Activated T-helper 1 cell treated with Interleukin-2 at 50 U/mL for 16 hours (primary cell): ENCODE measurements at regions not wholly inside any gene's neighbourhood (a gene's known extent, or its start where the extent isn't known, plus 50 kb on each side); places are given as distances from the start of the nearest gene placed in this dataset.

ENCODE experiments used
- DNase-seq: peaks from one replicate; pipeline ENCODE4 v3.0.0-alpha.2; 2020; ENCODE audit warnings: low read depth

- no peak for DNase-seq
Measured at GRCh38 chr15:97096303-97096835, 765.9 kb downstream of the NR2F2 start.

- no peak for DNase-seq
Measured at GRCh38 chr15:97099040-97099439, 768.5 kb downstream of the NR2F2 start.

- no peak for DNase-seq
Measured at GRCh38 chr15:97101572-97101971, 771.1 kb downstream of the NR2F2 start.

GRCh38 chr15:97114900-97115760 lies 784.6 kb downstream of the NR2F2 start:
- no peak for DNase-seq

GRCh38 chr15:97115761-97116070 lies 785.2 kb downstream of the NR2F2 start:
- DNase-seq: no peak

GRCh38 chr15:97124790-97125189 lies 794.3 kb downstream of the NR2F2 start:
- no peak for DNase-seq

GRCh38 chr15:97126553-97127233 lies 796.2 kb downstream of the NR2F2 start:
- DNase-seq: no peak

GRCh38 chr15:97129674-97130073 lies 799.2 kb downstream of the NR2F2 start:
- no peak for DNase-seq

- DNase-seq: no peak
Measured at GRCh38 chr15:97140216-97140615, 809.7 kb downstream of the NR2F2 start.

GRCh38 chr15:97141360-97141759 lies 810.9 kb downstream of the NR2F2 start:
- DNase-seq: no peak

- no peak for DNase-seq
Measured at GRCh38 chr15:97141871-97142270, 811.4 kb downstream of the NR2F2 start.

GRCh38 chr15:97143592-97144376 lies 813.3 kb downstream of the NR2F2 start:
- DNase-seq: no peak

GRCh38 chr15:97144377-97144711 lies 813.8 kb downstream of the NR2F2 start:
- DNase-seq: no peak

GRCh38 chr15:97146929-97147870 lies 813.3 kb upstream of the ARRDC4 start:
- DNase-seq: no peak

- no peak for DNase-seq
Measured at GRCh38 chr15:97153356-97153965, 807.0 kb upstream of the ARRDC4 start.

- no peak for DNase-seq
Measured at GRCh38 chr15:97156739-97157265, 803.7 kb upstream of the ARRDC4 start.

GRCh38 chr15:97162805-97163495 lies 797.6 kb upstream of the ARRDC4 start:
- DNase-seq: no peak

GRCh38 chr15:97165205-97165604 lies 795.3 kb upstream of the ARRDC4 start:
- DNase-seq: no peak

GRCh38 chr15:97168704-97169475 lies 791.6 kb upstream of the ARRDC4 start:
- no peak for DNase-seq
